ENCODE measurements at regions not wholly inside any gene's neighbourhood (a gene's known extent, or its start where the extent isn't known, plus 50 kb on each side); places are given as distances from the start of the nearest gene placed in this dataset.

DNA sequence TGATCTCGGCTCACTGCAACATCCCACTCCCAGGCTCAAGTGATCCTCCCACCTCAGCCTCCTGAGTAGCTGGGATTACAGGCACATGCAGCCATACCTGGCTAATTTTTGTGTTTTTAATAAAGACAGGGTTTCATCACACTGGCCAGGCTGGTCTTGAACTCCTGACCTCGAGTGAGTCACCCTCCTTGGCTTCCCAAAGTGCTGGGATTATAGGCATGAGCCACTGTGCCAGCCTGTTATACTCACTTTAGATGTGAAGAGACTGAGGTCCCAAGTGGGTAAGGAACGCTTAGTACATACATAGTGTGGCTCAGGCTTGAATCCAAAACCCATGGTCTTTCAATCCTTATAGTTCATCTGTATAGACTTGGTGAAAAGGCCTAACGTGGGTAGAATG, 63.7 kb upstream of the EPS8L3 start:
- Histone ChIP-seq H3K4me1 (peaks cover 14% of the 10 kb centered on the region), H3K4me2 (no peak overlapping the region), H3K36me3 (no peaks in the 10 kb centered on the region), H3K27ac (no peak overlapping the region), H3K4me3 (no peak overlapping the region), H4K20me1 (no peaks in the 10 kb centered on the region), H3K9me3 (peaks cover 13% of the 10 kb centered on the region), H3K9ac (no peak overlapping the region), H3K27me3 (no peaks in the 10 kb centered on the region)
- no peak for TF ChIP-seq Cebpa-rat (IDR thresholded peaks at IDR 0.05)

DNA sequence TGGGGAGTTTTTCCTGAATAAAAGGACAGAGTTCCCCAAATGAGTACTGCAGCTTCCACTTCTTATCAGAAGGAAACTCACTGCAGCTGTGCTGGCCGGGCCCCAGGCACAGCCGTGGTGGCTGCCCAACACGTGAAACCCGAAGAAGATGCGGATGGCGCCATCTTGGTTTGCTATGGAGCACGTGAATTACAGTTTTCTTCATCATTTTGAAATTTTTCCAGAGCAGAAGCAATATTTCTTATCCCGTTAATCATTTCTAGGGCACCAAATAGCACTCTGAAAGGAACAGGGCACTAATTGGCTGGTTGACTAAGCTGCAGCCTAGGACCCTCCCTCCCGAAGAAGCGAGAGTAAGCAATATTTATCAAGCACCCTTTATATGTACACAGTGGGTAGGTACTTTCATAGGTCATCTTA, 63.2 kb upstream of the EPS8L3 start:
- TF ChIP-seq Cebpa-rat (IDR thresholded peaks at IDR 0.05), result no peak
- no peaks in the 10 kb centered on the region for H3K27me3 ChIP-seq
- H4K20me1 ChIP-seq, result no peaks in the 10 kb centered on the region
- H3K27ac ChIP-seq, result no peak overlapping the region
- no peaks in the 10 kb centered on the region for H3K36me3 ChIP-seq
- H3K4me2 ChIP-seq, result peak overlapping the region; percentile 29
- H3K9ac ChIP-seq, result no peak overlapping the region
- peaks cover 14% of the 10 kb centered on the region for H3K4me1 ChIP-seq
- H3K4me3 ChIP-seq, result no peak overlapping the region
- H3K9me3 ChIP-seq, result peaks cover 8% of the 10 kb centered on the region; the same call in 1 of the 2 replicates

DNA sequence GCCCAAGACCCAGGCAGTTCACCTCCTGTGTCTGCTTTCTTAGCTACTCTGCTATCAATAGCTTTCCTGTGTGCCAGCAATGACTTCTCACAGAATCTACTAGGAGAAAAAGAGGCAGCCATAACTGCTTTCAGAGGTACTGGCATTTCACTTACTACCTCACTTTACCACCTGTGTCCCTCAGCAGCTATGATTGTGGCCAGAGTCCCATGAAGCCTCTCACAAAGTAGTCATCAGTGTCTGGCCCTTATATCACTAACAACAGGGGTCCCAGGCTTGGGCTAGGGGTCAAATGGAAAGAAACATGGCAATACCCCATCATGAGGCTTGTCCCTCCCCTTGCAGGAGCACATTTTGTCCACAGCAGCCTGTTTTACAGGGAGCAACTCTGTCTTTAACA, 62.7 kb upstream of the EPS8L3 start:
- Histone ChIP-seq H3K4me3 (no peak overlapping the region), H3K4me1 (peaks cover 18% of the 10 kb centered on the region), H3K9ac (no peak overlapping the region), H4K20me1 (no peaks in the 10 kb centered on the region), H3K27me3 (no peaks in the 10 kb centered on the region), H3K27ac (no peak overlapping the region), H3K4me2 (peak overlapping the region; percentile 29), H3K9me3 (0 out of 2 replicates have a peak, but pooled peaks cover 3% of the 10 kb centered on the region), H3K36me3 (no peaks in the 10 kb centered on the region)
- no peak for TF ChIP-seq Cebpa-rat (IDR thresholded peaks at IDR 0.05)

DNA sequence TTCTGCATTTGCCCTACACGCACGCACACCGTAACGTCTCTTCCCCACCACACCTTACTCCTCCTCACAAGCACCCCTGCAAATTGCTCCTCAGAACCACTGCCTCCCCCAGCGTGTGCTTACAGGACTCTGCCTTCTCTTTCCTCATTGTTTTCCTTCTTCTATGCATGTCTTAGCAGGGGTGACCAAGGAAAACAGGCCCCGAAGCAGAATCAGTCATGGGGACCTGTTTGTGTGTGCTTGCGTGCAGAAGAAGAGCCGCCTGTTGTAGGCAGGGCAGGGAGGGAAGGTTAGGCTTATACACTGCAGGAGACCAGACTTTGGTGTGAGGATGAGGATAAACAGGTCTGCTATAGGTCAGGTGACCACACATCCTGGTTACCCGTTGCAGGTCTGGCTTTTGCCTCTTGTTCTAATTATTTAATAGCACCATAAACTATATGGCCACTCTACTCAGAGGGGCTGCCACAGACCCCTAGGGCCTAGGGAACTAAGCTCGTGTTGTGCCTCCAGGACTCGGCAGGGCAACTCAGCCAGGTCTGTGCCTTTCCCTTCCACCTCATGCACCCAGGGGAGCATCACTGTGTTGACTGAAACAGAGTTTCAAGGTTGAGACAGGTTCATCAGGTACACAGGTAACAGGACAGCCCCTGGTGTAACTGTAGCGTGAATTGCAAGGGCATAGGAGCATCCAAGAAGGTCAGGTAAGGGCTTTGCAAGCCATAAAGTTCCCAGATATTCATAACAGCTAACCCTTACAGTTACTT, 60.8 kb upstream of the EPS8L3 start:
- H3K9me3 ChIP-seq, result no peaks in the 10 kb centered on the region
- no peak overlapping the region for H3K4me2 ChIP-seq
- H4K20me1 ChIP-seq, result no peaks in the 10 kb centered on the region
- no peaks in the 10 kb centered on the region for H3K27me3 ChIP-seq
- no peak for TF ChIP-seq Cebpa-rat (IDR thresholded peaks at IDR 0.05)
- no peaks in the 10 kb centered on the region for H3K36me3 ChIP-seq
- no peak overlapping the region for H3K4me3 ChIP-seq
- H3K27ac ChIP-seq, result no peak overlapping the region
- peaks cover 36% of the 10 kb centered on the region for H3K4me1 ChIP-seq
- no peak overlapping the region for H3K9ac ChIP-seq

DNA sequence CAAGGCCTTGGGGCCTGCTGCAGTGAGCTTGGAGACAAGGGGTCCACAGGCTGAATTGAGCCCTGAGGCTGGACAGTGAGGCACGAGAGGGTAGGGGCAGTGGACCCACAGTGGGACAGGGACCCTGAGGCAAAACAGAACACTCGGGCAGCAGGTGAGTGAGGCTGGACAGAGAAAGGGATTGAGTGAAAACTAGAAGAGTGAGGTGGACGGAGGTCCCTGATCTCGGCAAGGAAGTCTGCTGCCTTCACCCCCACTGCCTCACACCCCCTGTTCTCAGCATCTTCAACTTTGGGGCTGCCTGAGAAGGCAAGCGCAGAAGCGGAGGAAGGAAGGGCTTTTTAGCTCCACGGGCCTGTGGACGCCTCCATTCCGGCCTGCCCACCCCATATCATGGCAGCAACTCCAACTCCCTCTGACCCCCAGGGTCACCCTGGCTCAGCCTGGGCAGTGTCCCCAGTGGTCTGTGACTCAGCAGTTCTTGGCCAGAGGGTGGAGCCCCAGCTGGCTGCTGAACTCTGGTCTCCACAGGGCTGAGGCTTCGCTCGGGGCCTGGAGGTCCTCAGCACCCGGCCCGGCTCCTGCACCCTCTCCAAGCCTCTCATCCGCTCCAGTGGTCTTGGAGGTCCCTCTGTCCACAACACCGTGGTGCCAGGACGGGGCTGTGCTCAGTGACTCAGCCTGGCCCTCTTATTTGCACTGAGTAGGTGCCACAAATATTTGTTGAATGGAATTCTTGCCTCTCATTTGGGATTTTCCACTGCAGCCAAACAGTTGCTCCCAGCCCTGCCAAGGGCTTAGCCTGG, 60.0 kb upstream of the EPS8L3 start:
- Histone ChIP-seq H3K4me3 (no peak overlapping the region), H3K9me3 (no peaks in the 10 kb centered on the region), H3K9ac (no peak overlapping the region), H3K36me3 (no peaks in the 10 kb centered on the region), H4K20me1 (no peaks in the 10 kb centered on the region), H3K4me2 (no peak overlapping the region), H3K4me1 (peaks cover 44% of the 10 kb centered on the region), H3K27ac (no peak overlapping the region), H3K27me3 (no peaks in the 10 kb centered on the region)
- TF ChIP-seq Cebpa-rat (IDR thresholded peaks at IDR 0.05), result no peak

DNA sequence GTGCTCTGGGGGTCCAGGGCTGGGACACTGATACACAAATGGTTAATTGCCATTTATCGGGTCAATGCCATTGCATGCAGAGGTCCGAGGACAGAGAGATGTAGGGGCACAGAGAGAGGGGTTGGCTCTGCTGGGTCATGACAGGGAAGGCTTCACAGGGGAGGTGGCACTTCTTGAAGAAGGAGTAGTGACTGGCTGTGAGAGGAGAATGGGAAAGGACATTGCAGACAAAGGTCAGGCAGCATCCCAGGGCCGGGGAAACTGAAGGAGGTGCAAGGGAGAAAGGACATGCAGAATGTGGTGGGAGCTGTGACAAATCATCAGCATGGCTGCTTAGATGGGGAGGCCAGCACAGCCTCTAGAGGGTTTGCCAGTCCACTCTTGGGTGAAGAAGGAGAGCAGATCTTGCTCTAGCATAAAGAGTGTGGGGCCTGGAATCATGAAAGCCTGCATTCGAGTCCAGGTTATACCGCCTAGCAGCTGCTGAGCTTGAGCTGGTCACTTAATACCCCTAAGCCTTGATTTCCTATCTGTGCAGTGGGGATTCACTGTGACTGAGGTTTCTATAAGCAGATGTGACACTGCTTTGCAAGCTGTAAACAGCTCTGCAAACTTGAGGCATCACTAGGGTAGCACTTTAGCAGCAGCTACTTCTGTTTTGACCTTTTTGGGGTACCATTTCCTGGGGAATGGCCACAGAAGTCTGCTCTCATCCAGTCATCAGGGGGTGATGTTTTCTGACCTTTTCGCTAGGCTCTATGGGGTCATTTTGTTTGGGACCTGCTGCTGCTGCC, 59.2 kb upstream of the EPS8L3 start:
- no peak overlapping the region for H3K9ac ChIP-seq
- H3K9me3 ChIP-seq, result no peaks in the 10 kb centered on the region
- H3K36me3 ChIP-seq, result no peaks in the 10 kb centered on the region
- TF ChIP-seq Cebpa-rat (IDR thresholded peaks at IDR 0.05), result no peak
- H4K20me1 ChIP-seq, result no peaks in the 10 kb centered on the region
- H3K27me3 ChIP-seq, result no peaks in the 10 kb centered on the region
- no peak overlapping the region for H3K4me3 ChIP-seq
- H3K4me1 ChIP-seq, result peaks cover 52% of the 10 kb centered on the region
- H3K27ac ChIP-seq, result no peak overlapping the region
- no peak overlapping the region for H3K4me2 ChIP-seq

DNA sequence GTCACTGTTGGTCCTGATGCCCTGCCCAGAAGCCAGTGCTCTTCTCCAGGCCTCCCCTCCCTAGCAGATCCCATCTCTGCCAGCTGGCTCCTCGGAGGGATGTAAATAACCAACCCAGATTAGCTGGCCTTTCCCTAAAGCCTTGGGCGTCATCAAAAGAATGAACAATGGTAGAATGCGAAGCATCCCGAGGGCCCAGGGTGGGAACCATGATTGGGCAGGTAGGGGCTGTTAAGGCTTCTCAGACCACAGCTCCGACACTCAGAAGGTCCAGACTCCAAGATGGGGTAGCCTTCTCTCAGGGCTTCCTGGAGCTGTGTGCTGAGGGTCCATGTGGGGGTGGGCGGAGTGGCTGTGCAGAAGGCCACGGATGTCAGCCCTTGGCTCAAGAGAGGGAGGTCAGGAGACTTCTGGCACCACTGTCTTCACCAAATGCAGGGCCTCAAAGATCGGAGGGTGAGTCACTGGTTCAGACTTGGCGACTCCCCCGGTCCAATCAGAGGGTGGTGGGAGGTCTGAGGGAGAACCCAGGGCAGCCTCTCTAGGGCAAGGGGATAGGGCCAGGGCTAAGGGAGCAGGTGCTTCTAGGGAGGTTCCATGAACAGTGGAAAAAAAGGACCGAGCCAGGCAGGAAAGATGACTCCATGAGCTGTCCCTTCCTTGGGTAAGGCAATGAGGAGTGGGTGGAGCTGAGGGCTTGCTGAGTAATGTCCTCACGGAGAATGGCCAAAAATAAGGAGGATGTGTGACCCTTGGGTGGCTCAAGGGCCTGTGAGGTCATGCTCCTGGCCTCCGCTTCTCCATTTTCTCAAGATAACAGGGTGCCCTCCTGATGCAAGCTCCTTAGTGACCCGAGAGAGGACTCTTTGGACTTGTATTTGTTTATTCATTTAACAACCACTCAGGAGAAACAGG, 58.4 kb upstream of the EPS8L3 start:
- H3K4me2 ChIP-seq, result peak overlapping the region; percentile 37
- peak overlapping the region; percentile 21; the same call in 1 of the 2 replicates for H3K9ac ChIP-seq
- H3K9me3 ChIP-seq, result no peaks in the 10 kb centered on the region
- H3K27ac ChIP-seq, result peak overlapping the region; percentile 62; the same call in 1 of the 2 replicates
- no peaks in the 10 kb centered on the region for H3K36me3 ChIP-seq
- H3K4me1 ChIP-seq, result peaks cover 60% of the 10 kb centered on the region
- no peaks in the 10 kb centered on the region for H4K20me1 ChIP-seq
- no peaks in the 10 kb centered on the region for H3K27me3 ChIP-seq
- no peak overlapping the region for H3K4me3 ChIP-seq
- no peak for TF ChIP-seq Cebpa-rat (IDR thresholded peaks at IDR 0.05)

DNA sequence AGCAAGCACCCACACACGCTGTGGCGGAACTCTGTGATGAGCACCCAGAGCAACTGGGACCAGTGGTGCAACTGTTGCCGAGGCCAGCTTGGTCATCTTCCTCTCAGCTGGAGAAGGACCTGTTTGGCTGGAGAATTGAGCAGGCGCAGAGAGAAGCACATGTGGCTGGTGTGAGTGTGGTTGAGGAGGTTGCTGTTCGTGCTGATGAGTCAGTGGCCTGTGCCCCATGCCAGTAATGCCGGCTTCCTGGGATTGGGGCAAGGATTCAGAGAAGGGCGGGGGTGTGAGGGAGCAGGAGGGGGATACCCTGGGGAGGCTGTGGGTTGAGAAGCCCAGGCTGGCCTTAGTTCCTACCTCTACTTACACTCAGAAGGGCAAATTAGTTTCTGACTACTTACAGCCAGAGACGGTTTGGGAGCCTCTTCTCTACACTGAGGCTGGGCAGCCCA, 57.5 kb upstream of the EPS8L3 start:
- no peaks in the 10 kb centered on the region for H4K20me1 ChIP-seq
- no peaks in the 10 kb centered on the region for H3K9me3 ChIP-seq
- H3K4me1 ChIP-seq, result peaks cover 61% of the 10 kb centered on the region
- H3K4me2 ChIP-seq, result peak overlapping the region; percentile 37
- no peaks in the 10 kb centered on the region for H3K27me3 ChIP-seq
- no peak overlapping the region for H3K4me3 ChIP-seq
- no peak for TF ChIP-seq Cebpa-rat (IDR thresholded peaks at IDR 0.05)
- H3K9ac ChIP-seq, result peak overlapping the region; percentile 21; the same call in 1 of the 2 replicates
- peak overlapping the region; percentile 62; the same call in 1 of the 2 replicates for H3K27ac ChIP-seq
- H3K36me3 ChIP-seq, result no peaks in the 10 kb centered on the region

DNA sequence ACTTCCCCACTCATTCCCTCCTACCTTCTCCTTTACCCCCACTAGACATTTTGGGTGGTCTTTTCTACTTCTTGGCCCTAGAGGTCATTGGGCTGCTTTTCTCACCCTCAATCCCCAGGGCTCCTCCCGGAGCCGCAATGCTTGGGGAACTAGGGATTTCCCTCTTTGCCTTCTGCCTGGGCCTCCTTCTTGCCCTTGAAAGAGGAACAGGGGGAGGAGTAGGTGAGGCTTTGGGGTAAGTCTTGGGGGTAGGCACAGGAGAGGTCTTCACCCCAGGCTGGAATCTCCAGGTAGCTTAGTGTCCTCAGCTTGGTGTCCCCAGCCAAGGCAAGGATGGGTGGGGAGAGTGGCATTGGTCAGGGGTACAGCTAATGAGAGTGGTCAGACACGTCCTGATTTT, 56.2 kb upstream of the EPS8L3 start:
- Histone ChIP-seq H3K4me2 (peak overlapping the region; percentile 82), H3K27ac (peak overlapping the region; percentile 87; the same call in 1 of the 2 replicates)

More for the DNA sequence above, 56.2 kb upstream of the EPS8L3 start:
- Histone ChIP-seq H3K36me3 (no peaks in the 10 kb centered on the region), H3K4me3 (no peak overlapping the region), H3K4me1 (peaks cover 69% of the 10 kb centered on the region), H3K9me3 (no peaks in the 10 kb centered on the region), H3K27me3 (no peaks in the 10 kb centered on the region), H4K20me1 (no peaks in the 10 kb centered on the region), H3K9ac (no peak overlapping the region)
- TF ChIP-seq Cebpa-rat (IDR thresholded peaks at IDR 0.05), result no peak
